ENCODE measurements at regions not wholly inside any gene's neighbourhood (a gene's known extent, or its start where the extent isn't known, plus 50 kb on each side); places are given as distances from the start of the nearest gene placed in this dataset.

DNA sequence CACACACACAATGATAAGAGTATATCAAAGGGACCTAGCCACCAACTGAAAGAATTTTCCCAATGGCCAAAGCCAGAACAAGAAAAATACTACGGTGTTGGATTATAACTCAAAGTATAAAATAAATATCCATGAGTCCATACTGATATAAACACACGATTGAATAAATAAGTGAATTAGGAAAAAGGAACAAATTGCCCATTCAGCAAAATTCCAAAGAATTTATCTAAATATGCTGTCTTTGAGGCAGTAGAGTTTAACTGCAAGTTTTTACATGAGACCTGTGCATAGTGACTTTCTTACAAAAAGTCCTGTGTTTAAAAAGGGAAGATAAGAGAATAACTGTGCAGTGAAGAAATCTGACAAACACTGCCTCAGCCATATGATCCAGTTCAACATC is 278.8 kb upstream of the PPARGC1A start:
- TF ChIP-seq, protein P1, sequence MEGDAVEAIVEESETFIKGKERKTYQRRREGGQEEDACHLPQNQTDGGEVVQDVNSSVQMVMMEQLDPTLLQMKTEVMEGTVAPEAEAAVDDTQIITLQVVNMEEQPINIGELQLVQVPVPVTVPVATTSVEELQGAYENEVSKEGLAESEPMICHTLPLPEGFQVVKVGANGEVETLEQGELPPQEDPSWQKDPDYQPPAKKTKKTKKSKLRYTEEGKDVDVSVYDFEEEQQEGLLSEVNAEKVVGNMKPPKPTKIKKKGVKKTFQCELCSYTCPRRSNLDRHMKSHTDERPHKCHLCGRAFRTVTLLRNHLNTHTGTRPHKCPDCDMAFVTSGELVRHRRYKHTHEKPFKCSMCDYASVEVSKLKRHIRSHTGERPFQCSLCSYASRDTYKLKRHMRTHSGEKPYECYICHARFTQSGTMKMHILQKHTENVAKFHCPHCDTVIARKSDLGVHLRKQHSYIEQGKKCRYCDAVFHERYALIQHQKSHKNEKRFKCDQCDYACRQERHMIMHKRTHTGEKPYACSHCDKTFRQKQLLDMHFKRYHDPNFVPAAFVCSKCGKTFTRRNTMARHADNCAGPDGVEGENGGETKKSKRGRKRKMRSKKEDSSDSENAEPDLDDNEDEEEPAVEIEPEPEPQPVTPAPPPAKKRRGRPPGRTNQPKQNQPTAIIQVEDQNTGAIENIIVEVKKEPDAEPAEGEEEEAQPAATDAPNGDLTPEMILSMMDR (IDR thresholded peaks at IDR 0.05) = no peak
- no peak for TF ChIP-seq POLR2A (IDR thresholded peaks at IDR 0.05)
